GM23248 (cell line): ENCODE measurements at regions not wholly inside any gene's neighbourhood (a gene's known extent, or its start where the extent isn't known, plus 50 kb on each side); places are given as distances from the start of the nearest gene placed in this dataset.

Experiments used
- DNase-seq: peaks from one replicate; pipeline ENCODE4 v3.0.0-alpha.2; 2015
- H2AFZ ChIP-seq: fragments of 200-600 bp; sonication (generic); 2 replicates; pipeline ENCODE4 v1.6.1; 2016; ENCODE audit warnings: antibody characterized with exemption
- H3F3A ChIP-seq: fragments of 200-600 bp; sonication (generic); 2 replicates; pipeline ENCODE4 v1.6.1; 2016; ENCODE audit warnings: mild to moderate bottlenecking, antibody characterized with exemption, mixed run types; ENCODE audit not compliant: insufficient read depth
- H3K27ac ChIP-seq: fragments of 200-600 bp; sonication (generic); 2 replicates; pipeline ENCODE4 v1.5.1; 2016; ENCODE audit warnings: mild to moderate bottlenecking
- H3K27me3 ChIP-seq: fragments of 200-600 bp; sonication (generic); replicated peaks from 2 replicates; pipeline ENCODE4 v1.6.1; 2016; ENCODE audit warnings: mild to moderate bottlenecking; ENCODE audit not compliant: insufficient read depth
- H3K36me3 ChIP-seq: fragments of 200-600 bp; sonication (generic); 2 replicates; pipeline ENCODE4 v1.6.1; 2016; ENCODE audit warnings: low read depth, mild to moderate bottlenecking
- H3K4me1 ChIP-seq: fragments of 200-600 bp; sonication (generic); 2 replicates; pipeline ENCODE4 v1.6.1; 2016; ENCODE audit warnings: mild to moderate bottlenecking; ENCODE audit not compliant: insufficient read depth
- H3K4me2 ChIP-seq: fragments of 200-600 bp; sonication (generic); one replicate; pipeline ENCODE4 v1.6.1; 2016; ENCODE audit warnings: mild to moderate bottlenecking; ENCODE audit not compliant: unreplicated experiment
- H3K4me3 ChIP-seq: fragments of 200-600 bp; sonication (generic); 2 replicates; pipeline ENCODE4 v1.5.1; 2016; ENCODE audit warnings: mild to moderate bottlenecking
- H3K79me2 ChIP-seq: fragments of 200-600 bp; sonication (generic); 2 replicates; pipeline ENCODE4 v1.6.1; 2016; ENCODE audit warnings: mild to moderate bottlenecking; ENCODE audit not compliant: insufficient read depth
- H3K9ac ChIP-seq: fragments of 200-600 bp; sonication (generic); 2 replicates; pipeline ENCODE4 v1.6.1; 2016; ENCODE audit warnings: mild to moderate bottlenecking
- H3K9me2 ChIP-seq: fragments of 200-600 bp; sonication (generic); 2 replicates; pipeline ENCODE4 v1.6.1; 2016; ENCODE audit warnings: mixed run types, mild to moderate bottlenecking, moderate library complexity; ENCODE audit not compliant: insufficient read depth
- H3K9me3 ChIP-seq: fragments of 200-600 bp; sonication (generic); one replicate; pipeline ENCODE4 v1.6.1; 2017; ENCODE audit warnings: low read depth
- H4K20me1 ChIP-seq: fragments of 200-600 bp; sonication (generic); 2 replicates; pipeline ENCODE4 v1.6.0; 2016; ENCODE audit not compliant: insufficient read depth
- EZH2 ChIP-seq: fragments of 200-600 bp; sonication (generic); IDR thresholded peaks from 2 replicates; pipeline ENCODE4 v1.6.1; 2018; ENCODE audit warnings: antibody characterized with exemption, mild to moderate bottlenecking; ENCODE audit not compliant: insufficient read depth, poor library complexity, severe bottlenecking
- EZH2phosphoT487 ChIP-seq: fragments of 200-600 bp; sonication (generic); IDR thresholded peaks from 2 replicates; pipeline ENCODE4 v1.6.1; 2018; ENCODE audit warnings: antibody characterized with exemption, moderate library complexity, mild to moderate bottlenecking, low read depth; ENCODE audit not compliant: insufficient read depth
- WGBS, 2 experiments: methylation state at CpG; one replicate each; pipeline ENCODE4 v1.1.6; 2015 to 2017; ENCODE audit warnings: low lambda C conversion rate in 2 of 2, low coverage in 1 of 2; ENCODE audit errors: missing lambda C conversion rate in 2 of 2; 5-methylcytosine and 5-hydroxymethylcytosine counted together
- in situ Hi-C: fragments of 300-500 bp; cut with MboI; formaldehyde crosslinking; loops from 2 replicates; pipeline ENCODE4 v1.15.0; 2020

DNA sequence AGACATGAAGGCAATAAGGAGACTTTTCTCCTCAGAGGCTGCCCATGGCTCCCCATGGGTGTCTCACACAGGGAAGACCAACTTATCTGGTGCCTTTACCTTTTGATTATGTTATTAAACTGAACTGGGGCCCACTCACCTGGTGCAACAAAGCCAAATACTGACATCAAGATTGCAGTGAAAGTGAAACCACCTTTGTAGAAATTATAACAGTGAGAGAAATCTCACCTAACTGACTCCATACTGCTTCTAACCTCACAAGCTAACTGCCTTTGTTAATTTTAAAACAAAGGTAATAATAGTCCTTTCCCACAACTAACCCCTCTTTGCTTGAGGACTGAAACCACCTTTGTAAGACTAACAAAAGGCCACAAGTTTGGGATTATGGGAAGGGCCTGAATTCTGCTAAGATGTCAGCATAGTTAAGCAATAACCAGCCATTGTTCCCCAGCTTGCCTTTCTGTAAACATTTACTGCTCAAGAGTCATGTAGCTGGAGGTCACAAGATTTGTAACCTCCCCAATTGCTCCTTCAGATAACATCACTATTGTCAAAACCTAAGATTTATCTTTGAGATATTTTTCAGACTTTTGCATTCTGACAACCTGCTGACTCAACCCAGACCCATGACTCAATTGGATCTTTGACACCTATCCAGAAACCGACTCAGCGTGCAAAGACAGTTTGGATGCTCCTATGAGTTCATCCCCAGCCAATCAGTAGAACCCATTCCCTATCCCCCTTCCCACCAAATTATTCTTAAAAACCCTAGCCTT is 420.3 kb upstream of the CFAP20DC start:
- H2AFZ ChIP-seq, result no peak overlapping the region
- DNase-seq, result peak; percentile 60
- in situ Hi-C loops, result no loop called here
- WGBS, 2 experiments, result 16 to 27% methylated on average over 2 of the region's 2 CpGs
- no peak overlapping the region for H3K4me3 ChIP-seq
- H3K9ac ChIP-seq, result no peak overlapping the region
- no peaks in the 10 kb centered on the region for H3K79me2 ChIP-seq
- no peaks in the 10 kb centered on the region for H3K27me3 ChIP-seq
- peaks cover 9% of the 10 kb centered on the region; the same call in 1 of the 2 replicates for H3F3A ChIP-seq
- H3K9me3 ChIP-seq, result no peaks in the 10 kb centered on the region
- H3K4me1 ChIP-seq, result peaks cover 5% of the 10 kb centered on the region; the same call in 1 of the 2 replicates
- H3K4me2 ChIP-seq, result no peak overlapping the region
- H3K9me2 ChIP-seq, result 0 out of 2 replicates have a peak, but pooled peaks cover 6% of the 10 kb centered on the region
- TF ChIP-seq EZH2, result no peak
- TF ChIP-seq EZH2phosphoT487, result no peak
- H4K20me1 ChIP-seq, result no peaks in the 10 kb centered on the region
- no peaks in the 10 kb centered on the region for H3K36me3 ChIP-seq
- H3K27ac ChIP-seq, result no peak overlapping the region

DNA sequence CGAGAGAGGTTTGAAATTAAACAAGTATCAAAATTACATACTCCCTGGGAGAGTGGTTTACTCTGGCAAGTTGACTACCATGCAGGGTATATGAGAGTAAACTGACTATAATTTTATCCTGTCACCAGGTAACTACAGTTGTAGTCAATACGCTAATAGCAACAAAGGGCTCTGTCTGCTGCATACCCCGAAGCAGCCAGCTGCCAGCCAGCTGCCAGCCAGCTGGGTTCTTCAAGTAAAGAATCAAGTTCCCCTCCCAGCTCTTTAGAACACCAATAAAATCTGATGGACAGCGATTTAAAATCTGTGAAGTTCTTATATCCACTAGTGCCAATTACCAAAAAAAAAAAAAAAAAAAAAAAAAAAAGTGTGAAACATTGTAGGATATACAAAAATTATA is 417.7 kb upstream of the CFAP20DC start:
- WGBS, 2 experiments, result 23 to 30% methylated on average over 4 of the region's 4 CpGs
- Histone ChIP-seq H3K27me3 (no peaks in the 10 kb centered on the region), H3K4me1 (peaks cover 3% of the 10 kb centered on the region; the same call in 1 of the 2 replicates), H3K36me3 (no peaks in the 10 kb centered on the region), H4K20me1 (no peaks in the 10 kb centered on the region), H3K79me2 (no peaks in the 10 kb centered on the region), H3K27ac (no peak overlapping the region), H3F3A (peaks cover 7% of the 10 kb centered on the region; the same call in 1 of the 2 replicates), H3K9ac (no peak overlapping the region), H3K4me2 (no peak overlapping the region), H2AFZ (no peak overlapping the region), H3K9me3 (no peaks in the 10 kb centered on the region), H3K9me2 (0 out of 2 replicates have a peak, but pooled peaks cover 6% of the 10 kb centered on the region), H3K4me3 (no peak overlapping the region)
- no peak for DNase-seq
- in situ Hi-C loops, result no loop called here
- no peak for TF ChIP-seq EZH2phosphoT487
- no peak for TF ChIP-seq EZH2

DNA sequence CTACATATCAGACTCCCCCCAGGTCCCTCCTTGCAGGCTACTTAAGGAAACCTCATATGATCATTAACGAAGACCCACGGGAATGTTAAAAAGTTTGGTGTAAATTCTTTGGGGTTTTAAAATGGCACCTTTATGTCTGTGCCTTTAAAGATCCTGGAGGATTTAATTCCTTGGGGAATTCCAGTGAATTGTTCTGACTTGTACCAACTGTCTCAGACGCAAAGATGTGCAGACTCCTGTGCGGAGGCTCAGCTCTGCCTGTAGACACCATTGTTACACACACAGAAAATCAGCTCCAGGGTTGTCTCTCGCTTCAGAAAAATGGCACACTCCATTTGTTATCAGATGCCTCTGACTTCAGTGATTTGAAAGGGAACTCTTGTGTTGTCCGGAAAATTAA is 414.4 kb upstream of the CFAP20DC start:
- Histone ChIP-seq H2AFZ (no peak overlapping the region), H3K36me3 (no peaks in the 10 kb centered on the region), H3K4me3 (no peak overlapping the region), H3K4me2 (no peak overlapping the region), H3K27me3 (no peaks in the 10 kb centered on the region), H3K79me2 (no peaks in the 10 kb centered on the region), H3K4me1 (no peaks in the 10 kb centered on the region), H3K9me2 (0 out of 2 replicates have a peak, but pooled peaks cover 6% of the 10 kb centered on the region), H3K9ac (no peak overlapping the region), H4K20me1 (no peaks in the 10 kb centered on the region), H3K27ac (no peak overlapping the region), H3K9me3 (no peaks in the 10 kb centered on the region), H3F3A (no peaks in the 10 kb centered on the region)
- 84 to 85% methylated on average over 6 of the region's 6 CpGs for WGBS, 2 experiments
- in situ Hi-C loops, result no loop called here
- TF ChIP-seq EZH2phosphoT487 (no peak), EZH2 (no peak)
- no peak for DNase-seq

DNA sequence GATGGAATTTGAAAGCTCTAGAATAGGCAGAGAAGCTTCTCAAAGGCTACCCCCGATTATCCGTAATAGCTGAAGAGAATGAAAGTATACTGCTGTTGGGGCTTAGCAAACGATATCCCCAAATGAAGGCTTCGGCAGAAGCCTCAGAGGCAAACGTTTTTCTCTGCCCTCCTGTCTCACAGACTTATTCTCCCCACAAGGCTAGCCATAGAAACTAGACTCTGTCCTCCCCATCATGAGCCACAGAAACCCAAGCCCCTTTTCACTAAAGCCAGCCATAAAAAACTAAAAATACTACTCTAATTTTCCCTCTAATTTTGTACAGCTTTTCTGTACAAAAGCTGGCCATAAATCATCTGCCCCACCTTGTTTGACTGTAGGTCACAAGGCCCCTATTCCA is 413.4 kb upstream of the CFAP20DC start:
- no peaks in the 10 kb centered on the region for H3K79me2 ChIP-seq
- no peaks in the 10 kb centered on the region for H4K20me1 ChIP-seq
- H3K4me1 ChIP-seq, result no peaks in the 10 kb centered on the region
- no peaks in the 10 kb centered on the region for H3K36me3 ChIP-seq
- H3K27me3 ChIP-seq, result no peaks in the 10 kb centered on the region
- 63 to 66% methylated on average over 5 of the region's 5 CpGs for WGBS, 2 experiments
- no peak overlapping the region for H3K9ac ChIP-seq
- H3K4me2 ChIP-seq, result no peak overlapping the region
- no peak overlapping the region for H3K27ac ChIP-seq
- H3K9me3 ChIP-seq, result no peaks in the 10 kb centered on the region
- no peak overlapping the region for H3K4me3 ChIP-seq
- DNase-seq, result no peak
- 0 out of 2 replicates have a peak, but pooled peaks cover 6% of the 10 kb centered on the region for H3K9me2 ChIP-seq
- no peak overlapping the region for H2AFZ ChIP-seq
- H3F3A ChIP-seq, result no peaks in the 10 kb centered on the region
- TF ChIP-seq EZH2, result no peak
- no peak for TF ChIP-seq EZH2phosphoT487
- in situ Hi-C loops, result no loop called here
